Activated T-helper 17 cell treated with anti-CD3 and anti-CD28 coated beads, Interleukin-2, amount 50 U/mL, for 72 hours (primary cell): ENCODE measurements at regions not wholly inside any gene's neighbourhood (a gene's known extent, or its start where the extent isn't known, plus 50 kb on each side); places are given as distances from the start of the nearest gene placed in this dataset.
"Not testable (repeated sequence)": the region's sequence is repeated elsewhere in the genome, so short reads cannot be mapped to it uniquely, and the experiment has no call there.

Source experiments
- ATAC-seq: fragments of 150-1000 bp; cut with Tn5 transposase; replicated peaks from 2 replicates; pipeline ENCODE4 v1.10.0; 2021; ENCODE audit warnings: mild to moderate bottlenecking, moderate library complexity
- H3K27ac Mint-ChIP-seq: one replicate; pipeline ENCODE4 v1.8.0; 2022; ENCODE audit warnings: mixed read lengths
- H3K27me3 Mint-ChIP-seq: one replicate; pipeline ENCODE4 v1.8.0; 2022; ENCODE audit warnings: mixed read lengths
- H3K36me3 Mint-ChIP-seq: one replicate; pipeline ENCODE4 v1.8.0; 2022; ENCODE audit warnings: low read depth, mild to moderate bottlenecking, mixed read lengths
- H3K4me1 Mint-ChIP-seq: one replicate; pipeline ENCODE4 v1.8.0; 2022; ENCODE audit warnings: mixed read lengths
- H3K4me3 Mint-ChIP-seq: one replicate; pipeline ENCODE4 v1.8.0; 2022; ENCODE audit warnings: mild to moderate bottlenecking, mixed read lengths
- H3K9me3 Mint-ChIP-seq: one replicate; pipeline ENCODE4 v1.8.0; 2022; ENCODE audit warnings: mixed read lengths

GRCh38 chr18:4734903-4735302 is 279.8 kb upstream of the DLGAP1 start:
- no peak overlapping the region for H3K4me3 Mint-ChIP-seq
- no peaks in the 10 kb centered on the region for H3K4me1 Mint-ChIP-seq
- H3K27me3 Mint-ChIP-seq, result no peaks in the 10 kb centered on the region
- H3K27ac Mint-ChIP-seq, result no peak overlapping the region
- no peaks in the 10 kb centered on the region for H3K36me3 Mint-ChIP-seq
- peaks cover 30% of the 10 kb centered on the region for H3K9me3 Mint-ChIP-seq
- no peak for ATAC-seq

DNA sequence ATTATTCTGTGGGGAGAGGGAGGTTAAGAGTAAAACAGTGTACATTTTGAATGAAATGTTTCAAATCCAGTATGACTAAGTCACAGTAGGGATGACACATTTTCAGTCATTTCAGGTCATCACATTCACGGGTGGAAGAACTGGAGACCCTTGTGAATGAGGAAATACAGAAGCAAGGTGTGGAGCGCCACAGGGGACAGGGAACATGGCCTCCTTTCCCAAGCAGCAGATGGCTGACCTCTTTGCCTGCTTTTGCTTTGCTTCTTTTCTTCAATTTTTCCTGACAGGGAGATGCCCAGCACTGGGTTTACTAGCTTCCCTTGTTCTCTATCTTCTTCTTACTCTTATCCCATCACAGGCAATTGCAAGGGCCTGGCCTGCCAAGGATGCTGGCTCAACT is 278.9 kb upstream of the DLGAP1 start:
- Mint-ChIP-seq H3K4me1 (no peaks in the 10 kb centered on the region), H3K36me3 (no peaks in the 10 kb centered on the region), H3K27ac (no peak overlapping the region), H3K4me3 (no peak overlapping the region), H3K9me3 (peaks cover 30% of the 10 kb centered on the region), H3K27me3 (no peaks in the 10 kb centered on the region)
- no peak for ATAC-seq

- H3K9me3 Mint-ChIP-seq, result peaks cover 17% of the 10 kb centered on the region
- no peak for ATAC-seq
- no peak overlapping the region for H3K4me3 Mint-ChIP-seq
- no peak overlapping the region for H3K27ac Mint-ChIP-seq
- H3K4me1 Mint-ChIP-seq, result no peaks in the 10 kb centered on the region
- H3K27me3 Mint-ChIP-seq, result no peaks in the 10 kb centered on the region
- H3K36me3 Mint-ChIP-seq, result no peaks in the 10 kb centered on the region
Observed at GRCh38 chr18:4721545-4721944, 266.4 kb upstream of the DLGAP1 start.

DNA sequence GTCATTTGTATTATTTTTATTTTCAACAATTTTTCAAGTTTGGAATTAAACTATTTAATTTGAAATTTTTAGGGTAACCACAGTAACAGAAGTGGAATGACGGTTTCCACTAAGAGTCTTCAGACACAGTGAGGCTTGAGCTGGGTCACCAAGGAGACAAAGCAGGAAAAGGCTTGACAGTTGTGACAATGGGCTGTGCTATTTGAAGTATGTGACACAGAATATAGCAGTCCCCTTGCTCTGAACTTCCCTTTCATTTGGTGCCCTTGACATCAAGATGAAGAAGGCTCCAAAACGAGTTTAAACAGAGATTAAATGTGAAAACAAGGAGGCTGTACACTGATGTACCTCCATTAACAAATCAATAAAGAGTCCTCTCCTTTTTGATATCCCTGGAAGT is 265.4 kb upstream of the DLGAP1 start:
- Mint-ChIP-seq H3K27ac (no peak overlapping the region), H3K4me3 (no peak overlapping the region), H3K27me3 (no peaks in the 10 kb centered on the region), H3K36me3 (no peaks in the 10 kb centered on the region), H3K4me1 (no peaks in the 10 kb centered on the region), H3K9me3 (peaks cover 17% of the 10 kb centered on the region)
- ATAC-seq, result no peak

- H3K27ac Mint-ChIP-seq, result no peak overlapping the region
Observed at GRCh38 chr18:4705894-4706293, 250.8 kb upstream of the DLGAP1 start.

DNA sequence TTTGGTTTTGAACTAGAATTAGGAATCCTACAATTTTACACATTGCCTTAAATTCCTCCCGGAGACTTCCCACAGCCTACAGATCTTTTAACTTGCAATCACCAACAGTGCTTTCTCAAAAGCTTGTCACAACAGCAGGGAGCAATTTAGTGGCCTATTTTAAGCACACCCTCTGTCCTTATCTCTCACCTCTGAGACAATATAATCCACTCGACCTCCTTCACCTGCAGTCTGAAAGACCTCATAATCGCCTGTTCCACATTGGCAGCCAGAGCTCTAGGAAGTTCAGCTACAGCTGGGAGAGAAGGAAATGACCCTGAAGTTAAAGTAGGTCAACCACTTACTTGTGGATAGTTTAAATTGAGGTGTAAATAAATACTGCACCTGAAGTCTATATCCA is 249.7 kb upstream of the DLGAP1 start:
- Mint-ChIP-seq H3K4me3 (no peak overlapping the region), H3K36me3 (no peaks in the 10 kb centered on the region), H3K27me3 (no peaks in the 10 kb centered on the region), H3K9me3 (peaks cover 12% of the 10 kb centered on the region), H3K27ac (no peak overlapping the region), H3K4me1 (no peaks in the 10 kb centered on the region)
- ATAC-seq, result no peak

More at GRCh38 chr18:4705894-4706293, 250.8 kb upstream of the DLGAP1 start:
- peaks cover 12% of the 10 kb centered on the region for H3K9me3 Mint-ChIP-seq
- no peak for ATAC-seq
- H3K4me3 Mint-ChIP-seq, result no peak overlapping the region
- no peaks in the 10 kb centered on the region for H3K4me1 Mint-ChIP-seq
- no peaks in the 10 kb centered on the region for H3K36me3 Mint-ChIP-seq
- H3K27me3 Mint-ChIP-seq, result no peaks in the 10 kb centered on the region

GRCh38 chr18:4691836-4692235 is 236.7 kb upstream of the DLGAP1 start:
- no peaks in the 10 kb centered on the region for H3K27me3 Mint-ChIP-seq
- peaks cover 32% of the 10 kb centered on the region for H3K9me3 Mint-ChIP-seq
- H3K4me3 Mint-ChIP-seq, result no peak overlapping the region
- no peak for ATAC-seq
- H3K4me1 Mint-ChIP-seq, result no peaks in the 10 kb centered on the region
- no peaks in the 10 kb centered on the region for H3K36me3 Mint-ChIP-seq
- no peak overlapping the region for H3K27ac Mint-ChIP-seq

- H3K36me3 Mint-ChIP-seq, ATAC-seq, H3K9me3 Mint-ChIP-seq, H3K27me3 Mint-ChIP-seq, H3K4me1 Mint-ChIP-seq, H3K27ac Mint-ChIP-seq, H3K4me3 Mint-ChIP-seq: not testable (repeated sequence)
Observed at GRCh38 chr18:4678685-4679084, 223.6 kb upstream of the DLGAP1 start.

- no peaks in the 10 kb centered on the region for H3K36me3 Mint-ChIP-seq
- peaks cover 2% of the 10 kb centered on the region for H3K9me3 Mint-ChIP-seq
- ATAC-seq, result no peak
- H3K27me3 Mint-ChIP-seq, result no peaks in the 10 kb centered on the region
- H3K4me3 Mint-ChIP-seq, result no peak overlapping the region
- no peaks in the 10 kb centered on the region for H3K4me1 Mint-ChIP-seq
- no peak overlapping the region for H3K27ac Mint-ChIP-seq
Observed at GRCh38 chr18:4677006-4677405, 221.9 kb upstream of the DLGAP1 start.

DNA sequence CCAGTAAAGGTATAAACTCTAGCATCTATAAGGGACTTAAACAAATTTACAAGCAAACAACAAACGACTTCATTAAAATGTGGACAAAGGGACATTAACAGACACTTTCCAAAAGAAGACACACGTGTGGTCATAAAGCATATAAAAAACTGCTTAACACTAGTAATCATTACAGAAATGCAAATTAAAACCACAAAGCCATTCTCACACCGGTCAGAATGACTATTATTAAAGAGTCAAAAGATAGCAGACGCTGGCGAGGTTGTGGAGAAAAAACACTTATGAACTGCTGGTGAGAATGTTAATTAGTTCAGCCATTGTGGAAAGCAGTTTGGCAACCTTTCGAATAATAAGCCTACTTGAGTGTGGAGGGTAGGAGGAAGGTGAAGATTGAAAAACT is 217.1 kb upstream of the DLGAP1 start:
- peaks cover 13% of the 10 kb centered on the region for H3K9me3 Mint-ChIP-seq

GRCh38 chr18:4658804-4659203 is 203.7 kb upstream of the DLGAP1 start:
- no peak overlapping the region for H3K27ac Mint-ChIP-seq
- H3K27me3 Mint-ChIP-seq, result no peaks in the 10 kb centered on the region
- H3K4me3 Mint-ChIP-seq, result no peak overlapping the region
- H3K36me3 Mint-ChIP-seq, result no peaks in the 10 kb centered on the region
- peaks cover 8% of the 10 kb centered on the region for H3K9me3 Mint-ChIP-seq
- no peak for ATAC-seq
- no peaks in the 10 kb centered on the region for H3K4me1 Mint-ChIP-seq

More for the DNA sequence above, 217.1 kb upstream of the DLGAP1 start:
- no peaks in the 10 kb centered on the region for H3K27me3 Mint-ChIP-seq
- H3K4me1 Mint-ChIP-seq, result no peaks in the 10 kb centered on the region
- no peak for ATAC-seq
- H3K36me3 Mint-ChIP-seq, result no peaks in the 10 kb centered on the region
- no peak overlapping the region for H3K4me3 Mint-ChIP-seq
- H3K27ac Mint-ChIP-seq, result no peak overlapping the region

DNA sequence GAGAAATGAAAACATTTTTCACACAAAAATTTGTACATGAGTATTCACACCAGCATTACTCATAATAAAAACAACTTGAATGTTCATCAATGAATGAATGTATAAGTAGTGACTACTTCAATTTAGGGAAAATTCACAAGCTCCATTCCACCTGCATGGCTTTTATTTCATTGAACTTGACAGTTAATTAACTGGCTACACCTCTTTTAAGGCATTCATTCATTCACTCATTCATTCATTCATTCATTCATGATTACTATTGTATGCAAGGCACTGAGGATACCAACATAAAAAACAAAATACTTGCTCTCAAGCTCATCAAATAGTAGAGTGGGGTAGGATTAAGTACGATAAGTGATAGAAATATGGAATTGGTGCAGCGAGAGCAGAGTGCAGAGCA is 198.3 kb upstream of the DLGAP1 start:
- no peak for ATAC-seq
- H3K9me3 Mint-ChIP-seq, result peaks cover 6% of the 10 kb centered on the region
- no peak overlapping the region for H3K27ac Mint-ChIP-seq
- no peaks in the 10 kb centered on the region for H3K27me3 Mint-ChIP-seq
- no peak overlapping the region for H3K4me3 Mint-ChIP-seq
- H3K4me1 Mint-ChIP-seq, result no peaks in the 10 kb centered on the region
- H3K36me3 Mint-ChIP-seq, result no peaks in the 10 kb centered on the region

DNA sequence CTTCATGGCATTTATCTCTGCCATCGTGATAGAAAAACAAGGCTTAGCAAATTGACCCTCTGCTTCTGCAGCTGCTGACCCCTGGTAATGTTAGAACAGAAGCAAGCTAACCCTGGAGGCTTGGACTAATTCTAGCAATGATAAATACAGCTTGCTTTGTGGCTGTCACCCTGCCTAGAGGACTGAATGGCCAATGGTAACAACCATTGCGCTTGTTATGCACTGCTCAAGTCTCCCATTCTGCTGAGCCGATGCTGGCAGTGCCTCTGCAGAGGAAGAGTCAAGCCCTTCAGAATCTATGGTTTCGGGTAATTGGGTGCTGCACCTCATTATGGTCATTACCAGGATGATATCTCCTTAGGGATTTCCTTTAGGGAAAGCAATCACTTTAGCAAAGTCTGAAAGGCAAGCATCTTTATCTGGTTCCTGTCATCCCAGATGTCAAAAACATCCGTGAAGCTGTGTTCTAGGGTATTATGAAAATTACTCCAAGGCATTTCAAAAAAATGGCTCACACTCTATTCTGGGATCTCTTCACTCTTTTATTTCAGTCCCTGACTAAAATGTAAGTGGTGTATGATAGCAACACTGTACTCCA is 186.8 kb upstream of the DLGAP1 start:
- Mint-ChIP-seq H3K4me3 (no peak overlapping the region), H3K36me3 (no peaks in the 10 kb centered on the region), H3K9me3 (peaks cover 10% of the 10 kb centered on the region), H3K4me1 (no peaks in the 10 kb centered on the region), H3K27ac (no peak overlapping the region), H3K27me3 (no peaks in the 10 kb centered on the region)
- ATAC-seq, result no peak

- H3K36me3 Mint-ChIP-seq, result no peaks in the 10 kb centered on the region
- H3K4me3 Mint-ChIP-seq, result no peak overlapping the region
- ATAC-seq, result no peak
- no peaks in the 10 kb centered on the region for H3K4me1 Mint-ChIP-seq
- no peak overlapping the region for H3K27ac Mint-ChIP-seq
- no peaks in the 10 kb centered on the region for H3K27me3 Mint-ChIP-seq
- H3K9me3 Mint-ChIP-seq, result peaks cover 10% of the 10 kb centered on the region
Observed at GRCh38 chr18:4640349-4641012, 185.4 kb upstream of the DLGAP1 start.

DNA sequence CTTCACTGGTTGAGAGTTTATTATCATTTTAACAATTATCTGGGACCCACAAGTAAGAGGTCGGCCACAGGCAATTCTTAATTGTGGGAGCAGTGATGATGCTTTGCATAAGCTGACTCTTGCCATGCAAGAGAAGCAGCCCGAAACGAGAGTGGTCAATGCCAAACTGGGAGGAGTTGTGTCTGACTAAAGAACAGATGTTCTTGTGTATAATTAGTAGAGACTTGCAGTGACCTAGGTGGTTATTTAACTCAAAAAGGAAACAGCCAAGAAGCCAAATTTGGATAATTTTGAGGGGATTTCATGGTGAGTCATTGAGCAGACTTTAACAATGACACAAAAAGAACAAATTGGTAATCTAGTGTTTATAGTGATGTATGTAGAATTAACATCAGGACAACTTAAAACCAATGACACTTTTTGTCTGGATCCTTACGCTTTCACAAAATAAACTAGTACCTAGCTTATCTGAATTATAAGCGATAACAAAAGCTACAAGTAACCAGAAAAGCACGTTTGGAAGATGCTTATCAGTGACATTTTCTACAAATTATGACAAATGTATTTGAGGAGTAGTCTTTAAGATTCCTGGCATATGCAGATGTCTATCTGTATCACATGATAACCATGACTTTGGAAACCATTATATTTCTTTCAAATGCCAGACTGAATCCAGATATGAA is 184.7 kb upstream of the DLGAP1 start:
- Mint-ChIP-seq H3K4me3 (no peak overlapping the region), H3K9me3 (peaks cover 9% of the 10 kb centered on the region), H3K36me3 (no peaks in the 10 kb centered on the region), H3K27ac (no peak overlapping the region), H3K4me1 (no peaks in the 10 kb centered on the region), H3K27me3 (no peaks in the 10 kb centered on the region)
- no peak for ATAC-seq
